Fibroblast of lung (primary cell): ENCODE measurements at regions not wholly inside any gene's neighbourhood (a gene's known extent, or its start where the extent isn't known, plus 50 kb on each side); places are given as distances from the start of the nearest gene placed in this dataset.

Experiments used
- CTCF ChIP-seq, 2 donors: IDR thresholded peaks in 1 of 2; conservative IDR thresholded peaks in 1 of 2; 1 replicate in 1 of 2; 2 replicates in 1 of 2; pipeline ENCODE4 v1.5.1; 2011 to 2012; ENCODE audit warnings: low read length in 2 of 2, control low read depth in 1 of 2, inconsistent platforms in 1 of 2, low read depth in 1 of 2, mild to moderate bottlenecking in 1 of 2
- EZH2 ChIP-seq: IDR thresholded peaks from 2 replicates; pipeline ENCODE4 v1.5.1; 2012; ENCODE audit warnings: low read length, control low read depth, mild to moderate bottlenecking; ENCODE audit errors: missing control alignments

GRCh38 chr20:53811577-53811976 lies 217.9 kb upstream of the ZNF217 start:
- TF ChIP-seq CTCF (conservative IDR thresholded peaks at IDR 0.05 in 1 of 2, IDR thresholded peaks at IDR 0.05 in 1 of 2; ENCODE audit: low read depth in 1 of 2, low read length in 2 of 2) (no peak), EZH2 (no peak)
